Kidney epithelial cell (primary cell): ENCODE measurements at regions not wholly inside any gene's neighbourhood (a gene's known extent, or its start where the extent isn't known, plus 50 kb on each side); places are given as distances from the start of the nearest gene placed in this dataset.
A peak's percentile ranks its signal among the peaks of the same experiment; 100 is the strongest.

Source experiments
- DNase-seq: peaks from one replicate; pipeline ENCODE4 v3.0.0-alpha.2; 2010; ENCODE audit warnings: low read depth
- H3K27me3 ChIP-seq: 2 replicates; pipeline ENCODE4 v1.6.0; 2011; ENCODE audit warnings: low read length; ENCODE audit not compliant: control insufficient read depth, insufficient read depth
- H3K36me3 ChIP-seq: 2 replicates; pipeline ENCODE4 v1.5.1; 2011; ENCODE audit warnings: low read length; ENCODE audit not compliant: control insufficient read depth, insufficient read depth
- H3K4me3 ChIP-seq: 2 replicates; pipeline ENCODE4 v1.5.1; 2011; ENCODE audit warnings: low read depth, mild to moderate bottlenecking, control low read depth, low read length
- CTCF ChIP-seq: IDR thresholded peaks from 2 replicates; pipeline ENCODE4 v1.5.1; 2011; ENCODE audit warnings: mild to moderate bottlenecking, moderate library complexity, low read length, control low read depth, inconsistent platforms; ENCODE audit not compliant: insufficient read depth, poor library complexity, severe bottlenecking

GRCh38 chr6:79431537-79431933 lies 105.7 kb downstream of the LCA5 start:
- DNase-seq = no peak
- Histone ChIP-seq H3K36me3 (no peaks in the 10 kb centered on the region), H3K27me3 (no peaks in the 10 kb centered on the region), H3K4me3 (no peak overlapping the region)
- peak; percentile 19 for TF ChIP-seq CTCF

GRCh38 chr6:79430913-79431536 lies 106.2 kb downstream of the LCA5 start:
- DNase-seq = no peak
- no peaks in the 10 kb centered on the region for H3K36me3 ChIP-seq
- no peaks in the 10 kb centered on the region for H3K27me3 ChIP-seq
- no peak overlapping the region for H3K4me3 ChIP-seq
- TF ChIP-seq CTCF = no peak

DNA sequence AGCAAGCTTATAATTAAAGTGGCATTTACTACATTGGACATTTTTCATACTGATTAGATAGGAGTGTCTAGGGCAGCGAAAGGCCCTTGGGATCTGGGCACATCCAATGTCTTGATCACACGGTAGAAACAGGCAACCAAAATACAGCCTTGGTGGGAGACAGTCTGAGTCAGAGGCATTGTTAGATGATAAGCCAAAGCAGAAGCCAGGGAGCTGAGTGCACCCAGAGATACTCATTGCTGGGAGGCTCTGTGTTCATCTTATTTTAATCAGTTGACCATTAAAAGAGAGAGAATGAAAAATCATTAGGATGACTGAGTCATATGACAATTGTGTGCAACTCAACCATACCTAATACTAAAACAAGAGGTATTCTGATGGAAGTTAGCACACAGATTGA lies 109.5 kb downstream of the LCA5 start:
- no peaks in the 10 kb centered on the region for H3K36me3 ChIP-seq
- H3K27me3 ChIP-seq = no peaks in the 10 kb centered on the region
- no peak overlapping the region for H3K4me3 ChIP-seq
- no peak for DNase-seq
- TF ChIP-seq CTCF = no peak

GRCh38 chr6:79426625-79427278 lies 110.5 kb downstream of the LCA5 start:
- Histone ChIP-seq H3K36me3 (no peaks in the 10 kb centered on the region), H3K4me3 (no peak overlapping the region), H3K27me3 (no peaks in the 10 kb centered on the region)
- no peak for DNase-seq
- no peak for TF ChIP-seq CTCF

DNA sequence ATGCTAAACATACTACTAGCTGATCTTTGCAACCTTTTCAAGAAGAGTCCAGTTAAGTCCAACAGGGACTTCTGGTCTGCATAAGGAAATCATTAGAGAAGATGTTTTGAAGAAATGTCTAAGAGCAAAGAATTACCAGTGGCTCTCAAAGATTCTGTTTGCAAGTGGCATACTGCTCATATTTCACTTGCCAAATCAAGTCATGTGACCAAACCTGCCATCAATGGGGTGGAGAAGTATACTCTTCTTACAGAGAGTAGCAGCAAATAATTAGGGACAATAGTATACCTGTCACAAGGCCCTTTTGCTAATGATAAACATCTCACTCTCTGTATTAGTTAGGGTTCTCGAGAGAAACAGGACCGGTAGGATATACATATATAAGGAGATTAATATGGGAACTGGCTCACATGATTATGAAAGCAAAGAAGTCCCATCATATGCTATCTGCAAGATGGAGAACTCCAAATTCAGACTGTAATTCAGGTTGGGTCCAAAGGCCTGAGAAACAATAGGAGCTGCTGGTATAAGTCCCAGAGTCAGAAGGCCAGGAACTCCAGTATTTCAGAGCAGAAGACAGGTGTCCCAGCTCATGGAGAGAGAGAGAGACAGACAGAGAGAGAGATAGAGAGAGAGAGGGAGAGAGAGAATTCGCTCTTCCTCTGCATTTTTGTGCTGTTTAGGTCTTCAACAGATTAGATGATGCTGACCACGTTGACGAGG lies 111.5 kb downstream of the LCA5 start:
- DNase-seq = no peak
- H3K27me3 ChIP-seq = no peaks in the 10 kb centered on the region
- H3K4me3 ChIP-seq = no peak overlapping the region
- H3K36me3 ChIP-seq = no peaks in the 10 kb centered on the region
- TF ChIP-seq CTCF = no peak
